ENCODE measurements at regions not wholly inside any gene's neighbourhood (a gene's known extent, or its start where the extent isn't known, plus 50 kb on each side); places are given as distances from the start of the nearest gene placed in this dataset.
A peak's percentile ranks its signal among the peaks of the same experiment; 100 is the strongest.

- Histone ChIP-seq H4K20me1 (ENCODE audit: insufficient read depth) (no peaks in the 10 kb centered on the region), H3K27ac (ENCODE audit: low read length) (no peak overlapping the region), H3K9me2 (ENCODE audit: insufficient read depth, low read length) (no peaks in the 10 kb centered on the region), H2AFZ (ENCODE audit: low read depth, low read length) (no peak overlapping the region), H3K36me3 (ENCODE audit: insufficient read depth, low read length) (no peaks in the 10 kb centered on the region), H3K27me3 (ENCODE audit: insufficient read depth, low read depth, low read length) (no peaks in the 10 kb centered on the region), H3K4me3 (ENCODE audit: low read length) (no peak overlapping the region), H3K9ac (ENCODE audit: low read length) (no peak overlapping the region), H3F3A (ENCODE audit: insufficient read depth, low read length, poor library complexity, severe bottlenecking) (no peaks in the 10 kb centered on the region), H3K79me2 (replicated peaks; ENCODE audit: insufficient read depth, low read length) (no peaks in the 10 kb centered on the region), H3K4me2 (ENCODE audit: low read length) (no peak overlapping the region), H3K9me3 (ENCODE audit: low read length) (no peaks in the 10 kb centered on the region)
- TF ChIP-seq MXI1 (conservative IDR thresholded peaks at IDR 0.05; ENCODE audit: poor library complexity, severe bottlenecking) = no peak
- peak; percentile 97 for TF ChIP-seq EP300 (conservative IDR thresholded peaks at IDR 0.05; ENCODE audit: poor library complexity, severe bottlenecking)
- no peak for TF ChIP-seq EZH2 (IDR thresholded peaks at IDR 0.05; ENCODE audit: borderline replicate concordance, insufficient read depth, low read length, poor library complexity, severe bottlenecking)
- TF ChIP-seq SMC3 (conservative IDR thresholded peaks at IDR 0.05; ENCODE audit: poor library complexity) = no peak
- peak; percentile 74 for TF ChIP-seq REST (IDR thresholded peaks at IDR 0.05; ENCODE audit: borderline replicate concordance)
- TF ChIP-seq POLR2AphosphoS5 (IDR thresholded peaks at IDR 0.05) = peak; percentile 74
- TF ChIP-seq RAD21 (conservative IDR thresholded peaks at IDR 0.05) = no peak
- no peak for TF ChIP-seq CTCF (IDR thresholded peaks at IDR 0.05; ENCODE audit: poor library complexity, severe bottlenecking)
- TF ChIP-seq TAF1 (IDR thresholded peaks at IDR 0.05; ENCODE audit: low read depth) = no peak
Measured at GRCh38 chr6:76240092-76240491, 167.6 kb upstream of the IMPG1 start.

- no peaks in the 10 kb centered on the region for H3F3A ChIP-seq (ENCODE audit: insufficient read depth, low read length, poor library complexity, severe bottlenecking)
Measured at GRCh38 chr6:76230711-76231110, 158.2 kb upstream of the IMPG1 start.

More at GRCh38 chr6:76230711-76231110, 158.2 kb upstream of the IMPG1 start:
- no peaks in the 10 kb centered on the region for H3K9me3 ChIP-seq (ENCODE audit: low read length)
- no peaks in the 10 kb centered on the region for H3K36me3 ChIP-seq (ENCODE audit: insufficient read depth, low read length)
- H3K9ac ChIP-seq (ENCODE audit: low read length) = no peak overlapping the region
- no peak overlapping the region for H2AFZ ChIP-seq (ENCODE audit: low read depth, low read length)
- no peaks in the 10 kb centered on the region for H4K20me1 ChIP-seq (ENCODE audit: insufficient read depth)
- no peaks in the 10 kb centered on the region for H3K9me2 ChIP-seq (ENCODE audit: insufficient read depth, low read length)
- no peak overlapping the region for H3K27ac ChIP-seq (ENCODE audit: low read length)
- no peak overlapping the region for H3K4me3 ChIP-seq (ENCODE audit: low read length)
- TF ChIP-seq MXI1 (conservative IDR thresholded peaks at IDR 0.05; ENCODE audit: poor library complexity, severe bottlenecking) = no peak
- no peak for TF ChIP-seq CTCF (IDR thresholded peaks at IDR 0.05; ENCODE audit: poor library complexity, severe bottlenecking)
- no peak for TF ChIP-seq RAD21 (conservative IDR thresholded peaks at IDR 0.05)
- no peak for TF ChIP-seq EZH2 (IDR thresholded peaks at IDR 0.05; ENCODE audit: borderline replicate concordance, insufficient read depth, low read length, poor library complexity, severe bottlenecking)
- no peak for TF ChIP-seq POLR2AphosphoS5 (IDR thresholded peaks at IDR 0.05)
- no peaks in the 10 kb centered on the region for H3K27me3 ChIP-seq (ENCODE audit: insufficient read depth, low read depth, low read length)
- no peaks in the 10 kb centered on the region for H3K79me2 ChIP-seq (replicated peaks; ENCODE audit: insufficient read depth, low read length)
- no peak overlapping the region for H3K4me2 ChIP-seq (ENCODE audit: low read length)
